GM21423 (cell line): ENCODE measurements at regions not wholly inside any gene's neighbourhood (a gene's known extent, or its start where the extent isn't known, plus 50 kb on each side); places are given as distances from the start of the nearest gene placed in this dataset.
"Not testable (repeated sequence)": the region's sequence is repeated elsewhere in the genome, so short reads cannot be mapped to it uniquely, and the experiment has no call there.

Experiments used
- ATAC-seq: cut with Tn5 transposase; IDR thresholded peaks from one replicate; pipeline ENCODE4 v1.9.1; 2021; ENCODE audit warnings: mild to moderate bottlenecking, moderate library complexity; ENCODE audit not compliant: unreplicated experiment

DNA sequence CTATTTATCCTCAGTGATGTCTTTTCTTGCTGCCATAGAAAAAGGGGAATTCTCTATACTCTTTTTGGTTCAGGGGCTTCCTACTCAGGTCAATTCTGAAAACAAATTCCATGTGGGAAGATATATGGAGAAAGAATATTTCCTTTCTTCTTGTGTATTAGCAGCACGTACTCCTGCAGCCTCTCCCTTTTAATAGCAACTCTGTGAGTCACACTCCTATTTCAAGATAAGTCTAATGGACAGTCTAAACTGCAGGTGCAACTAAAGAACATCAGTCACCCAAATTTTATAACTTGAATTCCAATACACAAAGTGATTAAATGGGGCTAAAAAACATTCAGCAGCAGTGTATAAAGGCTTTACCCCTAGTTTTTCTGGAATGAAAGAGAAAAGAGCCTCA, 942.2 kb downstream of the CNTNAP5 start:
- ATAC-seq: no peak

DNA sequence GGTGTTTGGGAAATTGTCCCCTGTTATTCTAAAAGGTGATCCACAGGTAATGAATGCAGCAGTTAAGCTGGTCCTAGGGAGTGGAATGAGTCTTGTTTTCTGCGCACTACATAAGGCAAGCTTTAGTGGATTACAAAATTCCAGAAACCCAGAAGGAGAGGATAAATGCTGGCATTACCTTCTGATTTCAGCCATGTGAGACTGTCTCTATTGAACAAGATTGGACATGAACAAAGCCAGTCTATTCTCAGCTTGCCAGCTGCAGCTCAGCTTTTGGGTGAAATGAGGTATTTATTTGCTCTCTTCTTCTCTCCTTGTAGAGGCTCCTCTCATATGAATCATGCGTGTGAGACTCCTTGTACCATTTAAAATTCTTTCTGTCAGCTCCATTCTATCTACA, 944.9 kb downstream of the CNTNAP5 start:
- ATAC-seq: no peak

DNA sequence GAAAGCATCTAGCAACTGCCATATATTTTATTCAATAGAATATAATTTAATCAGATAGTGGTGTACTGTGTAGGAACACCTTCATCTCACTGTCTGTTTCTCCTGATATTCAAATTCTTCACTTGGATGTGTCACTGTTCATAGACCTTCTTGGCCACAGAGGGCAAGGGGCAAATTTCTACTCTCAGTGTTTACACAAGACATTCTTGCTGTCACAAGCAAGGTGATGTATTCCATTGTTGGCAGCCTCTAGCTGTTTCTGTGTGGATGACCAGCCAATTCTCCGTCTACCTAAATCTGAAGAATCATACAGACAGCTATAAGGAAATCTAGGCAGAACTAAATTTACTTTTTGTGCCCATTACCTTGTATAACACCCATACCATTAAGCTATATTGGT, 948.3 kb downstream of the CNTNAP5 start:
- ATAC-seq: no peak

DNA sequence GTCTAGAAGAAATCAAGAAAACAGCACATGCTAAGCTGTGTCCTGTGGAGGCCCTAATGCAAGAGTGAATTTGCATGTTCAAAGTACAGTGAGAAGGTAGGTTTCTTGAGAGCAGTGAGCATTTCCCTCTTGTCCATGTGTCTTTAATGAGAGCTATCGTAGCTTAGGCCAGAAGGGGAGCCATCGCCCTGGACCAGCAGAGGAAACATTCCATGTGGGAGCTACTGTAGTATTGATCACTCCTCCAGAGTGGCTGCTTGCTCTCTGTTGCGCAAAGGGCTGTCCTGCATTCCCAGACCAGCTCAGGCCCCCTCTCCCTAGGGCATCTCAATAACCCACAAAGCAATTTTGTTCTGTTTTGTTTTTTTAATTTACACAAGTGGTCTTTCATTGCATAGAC, 950.1 kb downstream of the CNTNAP5 start:
- no peak for ATAC-seq

- no peak for ATAC-seq
Observed at GRCh38 chr2:124975648-124976047, 950.6 kb downstream of the CNTNAP5 start.

- no peak for ATAC-seq
Observed at GRCh38 chr2:124978597-124978996, 953.5 kb downstream of the CNTNAP5 start.

- no peak for ATAC-seq
Observed at GRCh38 chr2:124983595-124983994, 958.5 kb downstream of the CNTNAP5 start.

DNA sequence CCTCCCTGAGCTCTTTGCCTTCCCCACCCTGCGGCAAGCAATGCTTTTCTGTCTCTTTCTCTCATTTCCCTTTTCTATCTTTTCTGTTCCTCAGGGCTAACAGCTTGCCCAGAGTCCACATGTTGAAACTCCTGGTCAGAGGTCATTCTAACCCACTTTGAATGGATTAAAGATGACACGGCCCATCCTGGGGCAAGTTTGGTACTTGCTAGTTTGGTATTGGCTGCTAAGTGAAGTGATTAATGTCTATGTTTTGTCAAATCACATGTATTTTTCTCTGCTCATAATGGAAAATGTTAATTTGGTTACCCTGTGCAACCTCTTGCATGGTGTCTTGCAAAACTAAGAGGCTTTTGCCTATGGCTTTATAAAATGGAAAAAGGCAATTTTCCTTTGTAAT, 960.2 kb downstream of the CNTNAP5 start:
- no peak for ATAC-seq

GRCh38 chr2:124986136-124986535, 961.0 kb downstream of the CNTNAP5 start:
- ATAC-seq: no peak

DNA sequence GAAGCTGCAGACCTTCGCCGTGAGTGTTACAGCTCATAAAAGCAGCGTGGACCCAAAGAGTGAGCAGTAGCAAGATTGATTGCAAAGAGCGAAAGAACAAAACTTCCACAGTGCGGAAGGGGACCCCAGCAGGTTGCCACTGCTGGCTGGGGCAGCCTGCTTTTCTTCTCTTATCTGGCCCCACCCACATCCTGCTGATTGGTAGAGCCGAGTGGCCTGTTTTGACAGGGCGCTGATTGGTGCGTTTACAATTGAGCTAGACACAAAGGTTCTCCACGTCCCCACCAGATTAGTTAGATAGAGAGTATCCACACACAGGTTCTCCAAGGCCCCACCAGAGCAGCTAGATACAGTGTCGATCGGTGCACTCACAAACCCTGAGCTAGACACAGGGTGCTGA, 961.8 kb downstream of the CNTNAP5 start:
- not testable (repeated sequence) for ATAC-seq

DNA sequence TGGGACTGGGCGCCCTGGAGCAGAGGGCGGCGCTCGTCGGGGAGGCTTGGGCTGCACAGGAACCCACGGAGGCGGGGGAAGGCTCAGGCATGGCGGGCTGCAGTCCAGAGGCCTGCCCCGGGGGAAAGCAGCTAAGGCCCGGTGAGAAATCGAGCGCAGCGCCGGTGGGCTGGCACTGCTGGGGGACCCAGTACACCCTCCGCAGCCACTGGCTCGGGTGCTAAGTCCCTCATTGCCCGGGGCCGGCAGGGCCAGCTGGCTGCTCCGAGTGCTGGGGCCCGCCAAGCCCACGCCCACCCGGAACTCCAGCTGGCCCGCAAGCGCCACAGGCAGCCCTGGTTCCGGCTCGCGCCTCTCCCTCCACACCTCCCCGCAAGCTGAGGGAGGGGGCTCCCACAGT, 962.3 kb downstream of the CNTNAP5 start:
- not testable (repeated sequence) for ATAC-seq

DNA sequence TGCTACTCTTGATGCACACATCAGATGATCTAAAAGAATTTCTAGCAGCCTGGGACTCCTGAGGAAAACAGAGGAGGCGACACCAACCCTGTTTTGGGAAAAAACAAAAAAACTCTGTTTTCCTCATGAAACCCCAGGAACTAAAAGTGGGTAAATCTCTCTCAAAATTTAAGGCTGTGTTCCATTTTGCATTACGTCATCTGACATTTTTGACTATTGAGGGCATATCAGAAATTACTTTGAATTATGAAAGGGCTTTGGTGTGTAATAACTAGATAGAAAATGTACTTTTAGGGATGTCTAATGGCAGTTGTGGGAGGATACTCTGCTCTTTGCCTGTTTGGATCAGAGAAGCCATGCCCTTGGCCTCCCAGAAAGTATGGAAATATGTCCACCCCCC, 963.0 kb downstream of the CNTNAP5 start:
- no peak for ATAC-seq

DNA sequence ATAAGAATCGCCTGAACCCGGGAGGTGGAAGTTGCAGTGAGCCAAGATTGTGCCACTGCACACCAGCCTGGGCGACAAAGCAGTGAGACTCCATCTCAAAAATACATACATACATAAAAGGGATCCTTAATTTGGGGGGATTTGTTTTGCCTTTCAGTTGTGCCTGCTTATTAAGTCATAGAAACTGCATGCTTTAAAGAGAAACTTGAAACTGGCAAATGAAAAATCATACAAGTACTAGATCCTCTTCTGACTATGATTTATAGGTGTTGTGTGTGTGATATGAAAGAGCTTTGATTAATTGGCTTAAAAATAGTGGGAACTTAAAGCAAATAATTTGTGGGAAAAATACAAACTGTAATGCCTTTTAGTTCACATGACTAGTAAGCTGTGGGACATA, 963.7 kb downstream of the CNTNAP5 start:
- ATAC-seq: no peak

DNA sequence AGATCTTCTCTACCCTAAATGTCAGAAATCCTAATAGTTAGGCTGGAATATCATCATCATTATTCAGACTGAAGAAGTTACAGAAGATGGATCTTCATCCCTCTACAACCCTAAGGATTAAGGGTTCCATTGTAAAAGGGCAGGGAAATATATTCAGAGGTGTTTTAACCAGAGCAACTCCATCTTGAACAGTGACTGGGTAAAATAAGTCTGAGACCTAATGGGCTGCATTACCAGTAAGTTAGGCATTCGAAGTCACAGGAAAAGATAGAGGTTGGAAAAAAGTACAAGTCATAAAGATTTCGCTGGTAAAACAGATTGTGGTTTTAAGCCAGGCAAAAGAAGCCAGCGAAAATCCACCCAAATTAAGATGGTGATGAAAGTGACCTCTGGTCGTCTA, 968.7 kb downstream of the CNTNAP5 start:
- ATAC-seq: no peak

DNA sequence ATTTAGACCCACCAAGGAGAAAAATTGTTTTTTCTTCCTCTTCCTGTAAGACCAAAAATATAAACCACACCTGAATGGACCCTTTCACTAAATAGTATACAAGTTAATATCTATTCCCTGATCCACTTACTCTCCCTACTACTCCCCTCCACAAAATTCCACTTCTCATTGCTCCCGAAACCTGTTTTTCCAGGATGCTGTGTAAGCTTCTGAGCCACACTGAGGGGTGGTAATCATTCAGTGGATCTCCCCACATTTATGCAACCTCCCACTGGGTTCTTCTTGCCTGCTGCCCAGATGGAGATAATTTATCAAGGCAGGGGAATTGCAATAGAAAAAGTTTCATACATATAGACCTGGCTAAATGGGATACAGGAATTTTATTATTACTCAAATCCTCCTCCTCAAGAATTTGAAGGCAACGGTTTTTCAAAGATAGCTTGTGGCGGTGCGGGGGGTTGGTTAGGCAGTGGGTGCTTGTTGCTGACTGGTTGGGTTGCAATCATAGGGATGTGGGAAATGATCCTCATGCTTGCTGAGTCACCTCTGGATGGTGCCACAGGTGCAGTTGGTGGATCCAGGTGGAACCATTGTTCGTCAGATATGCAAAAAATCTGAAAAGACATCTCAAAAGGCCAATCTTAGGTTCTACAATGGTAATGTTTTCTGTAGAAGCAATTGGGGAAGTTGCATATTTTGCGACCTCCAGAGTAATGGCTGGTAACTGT, 970.3 kb downstream of the CNTNAP5 start:
- ATAC-seq: no peak

DNA sequence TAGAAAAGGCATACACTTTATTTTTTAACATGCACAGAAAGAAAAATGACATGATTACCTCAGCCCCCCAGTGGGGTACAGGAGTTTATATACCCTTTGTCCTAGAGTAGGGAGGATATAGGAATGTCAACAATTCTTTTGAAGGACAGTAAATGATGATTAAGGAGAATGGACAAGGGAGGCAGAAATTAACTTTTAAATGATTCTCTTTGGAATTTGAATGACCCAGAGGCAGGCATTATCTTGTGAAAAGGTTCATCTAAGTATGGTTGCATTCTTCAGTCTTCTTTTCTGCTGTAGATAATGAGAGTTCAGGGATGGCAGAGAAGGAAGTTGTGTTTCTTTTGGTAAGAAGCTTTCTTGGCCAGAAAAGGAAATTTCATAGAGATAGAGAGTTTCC, 971.3 kb downstream of the CNTNAP5 start:
- no peak for ATAC-seq

- no peak for ATAC-seq
Observed at GRCh38 chr2:124999906-125000305, 974.8 kb downstream of the CNTNAP5 start.

- no peak for ATAC-seq
Observed at GRCh38 chr2:125004106-125004800, 979.2 kb downstream of the CNTNAP5 start.

DNA sequence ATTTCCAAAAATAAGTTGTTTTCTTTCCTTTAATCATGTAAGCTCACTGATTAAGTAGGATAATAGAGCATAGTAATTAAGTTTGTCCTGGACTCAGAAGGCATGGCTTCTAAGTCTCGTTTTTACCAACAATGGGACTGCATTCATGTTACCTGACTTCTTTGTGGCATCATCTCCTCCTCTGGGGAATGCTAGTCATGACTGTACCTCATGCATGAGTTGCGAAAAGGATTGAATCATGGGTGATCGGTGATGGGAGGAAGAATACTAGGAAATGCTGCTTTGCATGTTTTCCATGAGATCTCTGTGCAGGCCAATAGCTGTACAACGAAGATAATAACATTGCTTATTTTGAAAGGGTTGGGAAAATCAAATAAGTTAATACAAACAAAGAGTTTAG, 981.6 kb downstream of the CNTNAP5 start:
- ATAC-seq: no peak

GRCh38 chr2:125028721-125029120, 1003.6 kb downstream of the CNTNAP5 start:
- ATAC-seq: not testable (repeated sequence)

GRCh38 chr2:125033871-125034270, 1008.8 kb downstream of the CNTNAP5 start:
- no peak for ATAC-seq

DNA sequence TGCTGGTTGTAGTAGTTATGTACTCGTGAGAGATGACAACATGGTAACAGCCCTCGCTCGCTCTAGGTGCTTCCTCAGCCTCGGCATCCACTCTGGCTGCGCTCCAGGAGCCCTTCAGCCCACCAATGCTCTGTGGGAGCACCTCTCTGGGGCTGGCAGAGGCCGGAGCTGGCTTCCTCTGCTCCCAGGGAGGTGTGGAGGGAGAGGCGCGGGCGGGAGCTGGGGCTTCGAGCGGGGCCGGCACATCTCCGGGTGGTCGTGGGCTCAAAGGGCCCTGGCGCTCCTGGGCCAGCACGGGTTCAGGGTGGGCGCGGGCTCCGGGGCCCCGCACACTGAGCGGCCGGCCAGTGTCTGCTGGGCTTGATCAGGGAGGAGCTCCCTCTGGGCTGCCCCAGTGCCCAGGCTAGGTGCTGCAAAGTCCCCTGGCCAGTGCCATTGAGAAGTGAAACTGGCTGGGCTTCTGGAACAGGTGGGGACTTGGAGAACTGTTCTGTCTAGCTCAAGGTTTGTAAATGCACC, 1012.1 kb downstream of the CNTNAP5 start:
- ATAC-seq: no peak
